ENCODE measurements at regions not wholly inside any gene's neighbourhood (a gene's known extent, or its start where the extent isn't known, plus 50 kb on each side); places are given as distances from the start of the nearest gene placed in this dataset.
"Not testable (repeated sequence)": the region's sequence is repeated elsewhere in the genome, so short reads cannot be mapped to it uniquely, and the experiment has no call there.

DNA sequence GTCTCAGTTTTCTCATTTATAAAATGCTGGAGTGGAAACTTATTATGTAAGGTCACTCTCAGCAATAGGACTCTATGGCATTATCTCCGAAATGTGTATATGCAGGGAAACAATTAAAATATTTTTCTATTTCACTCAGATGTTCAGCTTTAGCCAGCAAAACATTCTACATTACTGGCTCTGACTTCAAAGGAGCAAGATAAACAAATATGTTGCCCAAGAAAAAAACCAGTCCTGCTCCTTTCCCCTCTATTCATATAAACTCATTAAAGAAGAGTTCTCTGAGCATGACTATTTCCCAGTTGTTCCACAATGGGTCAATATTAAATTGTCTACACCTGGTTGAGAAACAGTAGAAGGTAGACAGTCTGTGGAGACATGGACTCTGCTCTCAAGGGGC is 155.0 kb downstream of the NPR3 start:
- CTCF ChIA-PET: no interaction called here
- BruUV-seq (replicated peaks): no TSS peak
- H3K27ac Mint-ChIP-seq (ENCODE audit: unreplicated experiment): no peak overlapping the region
- no peaks in the 10 kb centered on the region for H3K9me3 Mint-ChIP-seq (ENCODE audit: low read depth, unreplicated experiment)
- intact Hi-C loops (cut with micrococcal nuclease; ENCODE audit: unreplicated experiment): no loop called here
- H3K4me1 Mint-ChIP-seq (ENCODE audit: low read depth, unreplicated experiment): no peaks in the 10 kb centered on the region
- TF ChIP-seq, protein P1, sequence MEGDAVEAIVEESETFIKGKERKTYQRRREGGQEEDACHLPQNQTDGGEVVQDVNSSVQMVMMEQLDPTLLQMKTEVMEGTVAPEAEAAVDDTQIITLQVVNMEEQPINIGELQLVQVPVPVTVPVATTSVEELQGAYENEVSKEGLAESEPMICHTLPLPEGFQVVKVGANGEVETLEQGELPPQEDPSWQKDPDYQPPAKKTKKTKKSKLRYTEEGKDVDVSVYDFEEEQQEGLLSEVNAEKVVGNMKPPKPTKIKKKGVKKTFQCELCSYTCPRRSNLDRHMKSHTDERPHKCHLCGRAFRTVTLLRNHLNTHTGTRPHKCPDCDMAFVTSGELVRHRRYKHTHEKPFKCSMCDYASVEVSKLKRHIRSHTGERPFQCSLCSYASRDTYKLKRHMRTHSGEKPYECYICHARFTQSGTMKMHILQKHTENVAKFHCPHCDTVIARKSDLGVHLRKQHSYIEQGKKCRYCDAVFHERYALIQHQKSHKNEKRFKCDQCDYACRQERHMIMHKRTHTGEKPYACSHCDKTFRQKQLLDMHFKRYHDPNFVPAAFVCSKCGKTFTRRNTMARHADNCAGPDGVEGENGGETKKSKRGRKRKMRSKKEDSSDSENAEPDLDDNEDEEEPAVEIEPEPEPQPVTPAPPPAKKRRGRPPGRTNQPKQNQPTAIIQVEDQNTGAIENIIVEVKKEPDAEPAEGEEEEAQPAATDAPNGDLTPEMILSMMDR (IDR thresholded peaks at IDR 0.05; ENCODE audit: unreplicated experiment): no peak
- no peak overlapping the region for H3K4me3 Mint-ChIP-seq (ENCODE audit: low read depth, unreplicated experiment)
- peaks cover 5% of the 10 kb centered on the region for H3K27me3 Mint-ChIP-seq (ENCODE audit: unreplicated experiment)
- H3K36me3 Mint-ChIP-seq (ENCODE audit: insufficient read depth, unreplicated experiment): no peaks in the 10 kb centered on the region
- DNase-seq: no peak

DNA sequence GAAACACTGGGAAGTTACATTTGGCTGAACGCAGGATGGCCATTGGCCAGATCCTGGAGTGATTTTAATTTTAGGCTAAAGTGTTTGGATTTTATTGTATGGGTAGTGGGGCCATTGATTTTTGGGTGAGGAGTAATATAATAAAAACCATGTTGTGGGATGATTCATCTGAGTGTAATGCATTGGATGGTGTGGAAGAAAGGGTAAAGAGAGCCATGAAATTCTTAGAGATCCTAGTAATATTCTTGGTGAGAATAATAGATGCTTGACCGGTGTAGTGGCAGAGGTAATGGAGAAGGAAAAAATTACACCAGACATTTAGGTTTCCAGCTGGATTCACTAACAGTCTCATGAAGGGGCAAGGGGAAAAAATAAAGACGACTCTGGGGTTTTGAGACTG is 158.1 kb downstream of the NPR3 start:
- no peak overlapping the region for H3K27ac Mint-ChIP-seq (ENCODE audit: unreplicated experiment)
- CTCF ChIA-PET: interaction anchor here (0.6 to 0.7 kb wide), 2 partner anchors 141 to 1283 kb away, joined by 3 to 4 read pairs; no protein-coding TSS in a partner anchor
- intact Hi-C loops (cut with micrococcal nuclease; ENCODE audit: unreplicated experiment): no loop called here
- peaks cover 4% of the 10 kb centered on the region for H3K9me3 Mint-ChIP-seq (ENCODE audit: low read depth, unreplicated experiment)
- TF ChIP-seq, protein P1 (IDR thresholded peaks at IDR 0.05; ENCODE audit: unreplicated experiment): no peak
- peaks cover 8% of the 10 kb centered on the region for H3K27me3 Mint-ChIP-seq (ENCODE audit: unreplicated experiment)
- H3K36me3 Mint-ChIP-seq (ENCODE audit: insufficient read depth, unreplicated experiment): no peaks in the 10 kb centered on the region
- no peak overlapping the region for H3K4me3 Mint-ChIP-seq (ENCODE audit: low read depth, unreplicated experiment)
- no peaks in the 10 kb centered on the region for H3K4me1 Mint-ChIP-seq (ENCODE audit: low read depth, unreplicated experiment)
- BruUV-seq (replicated peaks): no TSS peak
- no peak for DNase-seq

DNA sequence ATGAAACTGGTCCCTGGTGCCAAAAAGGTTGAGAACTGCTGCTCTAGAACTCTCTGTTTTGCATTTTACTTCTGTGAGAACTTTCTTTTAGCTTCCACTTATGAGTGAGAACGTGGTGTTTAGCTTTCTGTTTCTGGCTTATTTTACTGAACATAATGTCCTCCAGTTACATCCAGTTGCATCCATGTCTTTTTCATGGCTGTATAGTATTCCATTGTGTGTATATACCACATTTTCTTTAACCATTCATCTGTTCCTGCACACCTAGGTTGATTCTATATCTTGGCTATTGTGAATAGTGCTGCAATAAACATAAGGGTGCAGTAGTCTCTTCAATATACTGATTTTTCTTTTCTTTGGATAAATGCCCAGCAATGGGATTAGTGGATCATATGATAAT is 165.7 kb downstream of the NPR3 start:
- TF ChIP-seq, protein P1 (IDR thresholded peaks at IDR 0.05; ENCODE audit: unreplicated experiment): no peak
- Mint-ChIP-seq H3K36me3 (ENCODE audit: insufficient read depth, unreplicated experiment) (no peaks in the 10 kb centered on the region), H3K27ac (ENCODE audit: unreplicated experiment) (no peak overlapping the region), H3K9me3 (ENCODE audit: low read depth, unreplicated experiment) (peaks cover 4% of the 10 kb centered on the region), H3K4me3 (ENCODE audit: low read depth, unreplicated experiment) (no peak overlapping the region), H3K4me1 (ENCODE audit: low read depth, unreplicated experiment) (no peaks in the 10 kb centered on the region), H3K27me3 (ENCODE audit: unreplicated experiment) (no peaks in the 10 kb centered on the region)
- no TSS peak for BruUV-seq (replicated peaks)
- DNase-seq: no peak
- CTCF ChIA-PET: no interaction called here
- intact Hi-C loops (cut with micrococcal nuclease; ENCODE audit: unreplicated experiment): no loop called here

DNA sequence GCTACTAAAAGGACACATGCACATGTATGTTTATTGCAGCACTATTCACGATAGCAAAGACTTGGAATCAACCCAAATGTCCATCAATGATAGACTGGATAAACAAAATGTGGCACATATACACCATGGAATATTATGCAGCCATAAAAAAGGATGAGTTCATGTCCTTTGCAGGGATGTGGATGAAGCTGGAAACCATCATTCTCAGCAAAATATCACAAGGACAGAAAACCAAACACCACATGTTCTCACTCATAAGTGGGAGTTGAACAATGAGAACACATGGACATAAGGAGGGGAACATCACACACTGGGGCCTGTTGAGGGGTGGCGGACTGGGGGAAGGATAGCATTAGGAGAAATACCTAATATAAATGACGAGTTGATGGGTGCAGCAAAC is 168.2 kb downstream of the NPR3 start:
- DNase-seq; intact Hi-C loops (cut with micrococcal nuclease; ENCODE audit: unreplicated experiment); H3K4me3 Mint-ChIP-seq (ENCODE audit: low read depth, unreplicated experiment); H3K4me1 Mint-ChIP-seq (ENCODE audit: low read depth, unreplicated experiment); H3K36me3 Mint-ChIP-seq (ENCODE audit: insufficient read depth, unreplicated experiment); H3K27me3 Mint-ChIP-seq (ENCODE audit: unreplicated experiment); CTCF ChIA-PET; H3K9me3 Mint-ChIP-seq (ENCODE audit: low read depth, unreplicated experiment); H3K27ac Mint-ChIP-seq (ENCODE audit: unreplicated experiment); BruUV-seq (replicated peaks): not testable (repeated sequence)

DNA sequence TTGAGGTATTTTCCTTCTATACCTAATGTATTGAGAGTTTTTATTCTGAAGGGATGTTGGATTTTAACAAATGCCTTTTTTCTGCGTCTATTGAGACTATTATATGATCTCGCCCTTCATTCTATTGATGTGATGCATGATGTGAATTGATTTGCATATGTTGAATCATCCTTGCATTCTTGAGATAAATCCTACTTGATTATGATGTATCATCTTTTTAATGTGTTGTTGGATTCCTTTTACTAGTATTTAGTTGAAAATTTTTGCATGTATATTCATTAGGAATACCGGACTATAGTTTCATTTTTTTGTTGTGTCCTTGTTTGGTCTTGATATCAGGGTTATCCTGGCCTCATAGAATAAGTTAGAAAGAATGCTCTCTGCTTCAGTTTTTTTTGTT is 169.7 kb downstream of the NPR3 start:
- CTCF ChIA-PET: no interaction called here
- Mint-ChIP-seq H3K27ac (ENCODE audit: unreplicated experiment) (no peak overlapping the region), H3K27me3 (ENCODE audit: unreplicated experiment) (no peaks in the 10 kb centered on the region), H3K36me3 (ENCODE audit: insufficient read depth, unreplicated experiment) (no peaks in the 10 kb centered on the region), H3K4me3 (ENCODE audit: low read depth, unreplicated experiment) (no peak overlapping the region), H3K9me3 (ENCODE audit: low read depth, unreplicated experiment) (peaks cover 3% of the 10 kb centered on the region), H3K4me1 (ENCODE audit: low read depth, unreplicated experiment) (no peaks in the 10 kb centered on the region)
- TF ChIP-seq, protein P1 (IDR thresholded peaks at IDR 0.05; ENCODE audit: unreplicated experiment): no peak
- intact Hi-C loops (cut with micrococcal nuclease; ENCODE audit: unreplicated experiment): no loop called here
- no TSS peak for BruUV-seq (replicated peaks)
- no peak for DNase-seq
